ENCODE measurements at regions not wholly inside any gene's neighbourhood (a gene's known extent, or its start where the extent isn't known, plus 50 kb on each side); places are given as distances from the start of the nearest gene placed in this dataset.

DNA sequence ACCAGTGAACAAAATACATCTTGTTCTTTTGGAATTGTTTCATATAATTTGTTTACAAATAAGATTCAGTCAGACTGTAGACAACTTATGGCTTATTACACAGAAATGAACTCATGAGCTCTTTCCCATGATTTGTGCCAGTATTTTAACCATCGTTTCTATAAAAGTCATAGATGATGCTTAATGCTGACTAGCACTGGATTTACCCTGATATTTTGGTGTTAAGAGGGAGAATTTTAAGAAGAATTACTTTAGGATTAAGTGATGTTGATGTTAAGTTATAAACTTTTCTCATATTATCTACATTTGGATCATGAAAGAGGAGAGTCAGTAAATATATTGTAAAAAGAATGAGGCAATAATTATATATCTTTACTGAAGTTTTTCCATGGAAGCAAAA is 162.7 kb downstream of the POSTN start:
- no peak for TF ChIP-seq ZNF184 (tag by site-specific recombination; IDR thresholded peaks at IDR 0.05)
- TF ChIP-seq, protein P1, sequence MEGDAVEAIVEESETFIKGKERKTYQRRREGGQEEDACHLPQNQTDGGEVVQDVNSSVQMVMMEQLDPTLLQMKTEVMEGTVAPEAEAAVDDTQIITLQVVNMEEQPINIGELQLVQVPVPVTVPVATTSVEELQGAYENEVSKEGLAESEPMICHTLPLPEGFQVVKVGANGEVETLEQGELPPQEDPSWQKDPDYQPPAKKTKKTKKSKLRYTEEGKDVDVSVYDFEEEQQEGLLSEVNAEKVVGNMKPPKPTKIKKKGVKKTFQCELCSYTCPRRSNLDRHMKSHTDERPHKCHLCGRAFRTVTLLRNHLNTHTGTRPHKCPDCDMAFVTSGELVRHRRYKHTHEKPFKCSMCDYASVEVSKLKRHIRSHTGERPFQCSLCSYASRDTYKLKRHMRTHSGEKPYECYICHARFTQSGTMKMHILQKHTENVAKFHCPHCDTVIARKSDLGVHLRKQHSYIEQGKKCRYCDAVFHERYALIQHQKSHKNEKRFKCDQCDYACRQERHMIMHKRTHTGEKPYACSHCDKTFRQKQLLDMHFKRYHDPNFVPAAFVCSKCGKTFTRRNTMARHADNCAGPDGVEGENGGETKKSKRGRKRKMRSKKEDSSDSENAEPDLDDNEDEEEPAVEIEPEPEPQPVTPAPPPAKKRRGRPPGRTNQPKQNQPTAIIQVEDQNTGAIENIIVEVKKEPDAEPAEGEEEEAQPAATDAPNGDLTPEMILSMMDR (tag by site-specific recombination; IDR thresholded peaks at IDR 0.05) = no peak
- TF ChIP-seq ZNF112 (tag by site-specific recombination; IDR thresholded peaks at IDR 0.05) = no peak
- TF ChIP-seq, protein P2, sequence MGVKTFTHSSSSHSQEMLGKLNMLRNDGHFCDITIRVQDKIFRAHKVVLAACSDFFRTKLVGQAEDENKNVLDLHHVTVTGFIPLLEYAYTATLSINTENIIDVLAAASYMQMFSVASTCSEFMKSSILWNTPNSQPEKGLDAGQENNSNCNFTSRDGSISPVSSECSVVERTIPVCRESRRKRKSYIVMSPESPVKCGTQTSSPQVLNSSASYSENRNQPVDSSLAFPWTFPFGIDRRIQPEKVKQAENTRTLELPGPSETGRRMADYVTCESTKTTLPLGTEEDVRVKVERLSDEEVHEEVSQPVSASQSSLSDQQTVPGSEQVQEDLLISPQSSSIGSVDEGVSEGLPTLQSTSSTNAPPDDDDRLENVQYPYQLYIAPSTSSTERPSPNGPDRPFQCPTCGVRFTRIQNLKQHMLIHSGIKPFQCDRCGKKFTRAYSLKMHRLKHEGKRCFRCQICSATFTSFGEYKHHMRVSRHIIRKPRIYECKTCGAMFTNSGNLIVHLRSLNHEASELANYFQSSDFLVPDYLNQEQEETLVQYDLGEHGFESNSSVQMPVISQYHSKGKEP (tag by site-specific recombination; IDR thresholded peaks at IDR 0.05) = no peak
- TF ChIP-seq SETDB1 (IDR thresholded peaks at IDR 0.05; ENCODE audit: insufficient read length, low read length) = no peak
- TF ChIP-seq, protein P3, sequence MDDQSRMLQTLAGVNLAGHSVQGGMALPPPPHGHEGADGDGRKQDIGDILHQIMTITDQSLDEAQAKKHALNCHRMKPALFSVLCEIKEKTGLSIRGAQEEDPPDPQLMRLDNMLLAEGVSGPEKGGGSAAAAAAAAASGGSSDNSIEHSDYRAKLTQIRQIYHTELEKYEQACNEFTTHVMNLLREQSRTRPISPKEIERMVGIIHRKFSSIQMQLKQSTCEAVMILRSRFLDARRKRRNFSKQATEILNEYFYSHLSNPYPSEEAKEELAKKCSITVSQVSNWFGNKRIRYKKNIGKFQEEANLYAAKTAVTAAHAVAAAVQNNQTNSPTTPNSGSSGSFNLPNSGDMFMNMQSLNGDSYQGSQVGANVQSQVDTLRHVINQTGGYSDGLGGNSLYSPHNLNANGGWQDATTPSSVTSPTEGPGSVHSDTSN (CRISPR knock-in tag; IDR thresholded peaks at IDR 0.05) = no peak
- TF ChIP-seq KLF1 (tag by site-specific recombination; IDR thresholded peaks at IDR 0.05) = no peak
- TF ChIP-seq ZNF248 (tag by site-specific recombination; IDR thresholded peaks at IDR 0.05) = no peak
- TF ChIP-seq, protein P4, sequence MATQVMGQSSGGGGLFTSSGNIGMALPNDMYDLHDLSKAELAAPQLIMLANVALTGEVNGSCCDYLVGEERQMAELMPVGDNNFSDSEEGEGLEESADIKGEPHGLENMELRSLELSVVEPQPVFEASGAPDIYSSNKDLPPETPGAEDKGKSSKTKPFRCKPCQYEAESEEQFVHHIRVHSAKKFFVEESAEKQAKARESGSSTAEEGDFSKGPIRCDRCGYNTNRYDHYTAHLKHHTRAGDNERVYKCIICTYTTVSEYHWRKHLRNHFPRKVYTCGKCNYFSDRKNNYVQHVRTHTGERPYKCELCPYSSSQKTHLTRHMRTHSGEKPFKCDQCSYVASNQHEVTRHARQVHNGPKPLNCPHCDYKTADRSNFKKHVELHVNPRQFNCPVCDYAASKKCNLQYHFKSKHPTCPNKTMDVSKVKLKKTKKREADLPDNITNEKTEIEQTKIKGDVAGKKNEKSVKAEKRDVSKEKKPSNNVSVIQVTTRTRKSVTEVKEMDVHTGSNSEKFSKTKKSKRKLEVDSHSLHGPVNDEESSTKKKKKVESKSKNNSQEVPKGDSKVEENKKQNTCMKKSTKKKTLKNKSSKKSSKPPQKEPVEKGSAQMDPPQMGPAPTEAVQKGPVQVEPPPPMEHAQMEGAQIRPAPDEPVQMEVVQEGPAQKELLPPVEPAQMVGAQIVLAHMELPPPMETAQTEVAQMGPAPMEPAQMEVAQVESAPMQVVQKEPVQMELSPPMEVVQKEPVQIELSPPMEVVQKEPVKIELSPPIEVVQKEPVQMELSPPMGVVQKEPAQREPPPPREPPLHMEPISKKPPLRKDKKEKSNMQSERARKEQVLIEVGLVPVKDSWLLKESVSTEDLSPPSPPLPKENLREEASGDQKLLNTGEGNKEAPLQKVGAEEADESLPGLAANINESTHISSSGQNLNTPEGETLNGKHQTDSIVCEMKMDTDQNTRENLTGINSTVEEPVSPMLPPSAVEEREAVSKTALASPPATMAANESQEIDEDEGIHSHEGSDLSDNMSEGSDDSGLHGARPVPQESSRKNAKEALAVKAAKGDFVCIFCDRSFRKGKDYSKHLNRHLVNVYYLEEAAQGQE (tag by site-specific recombination; IDR thresholded peaks at IDR 0.05) = no peak
- TF ChIP-seq, protein P5, sequence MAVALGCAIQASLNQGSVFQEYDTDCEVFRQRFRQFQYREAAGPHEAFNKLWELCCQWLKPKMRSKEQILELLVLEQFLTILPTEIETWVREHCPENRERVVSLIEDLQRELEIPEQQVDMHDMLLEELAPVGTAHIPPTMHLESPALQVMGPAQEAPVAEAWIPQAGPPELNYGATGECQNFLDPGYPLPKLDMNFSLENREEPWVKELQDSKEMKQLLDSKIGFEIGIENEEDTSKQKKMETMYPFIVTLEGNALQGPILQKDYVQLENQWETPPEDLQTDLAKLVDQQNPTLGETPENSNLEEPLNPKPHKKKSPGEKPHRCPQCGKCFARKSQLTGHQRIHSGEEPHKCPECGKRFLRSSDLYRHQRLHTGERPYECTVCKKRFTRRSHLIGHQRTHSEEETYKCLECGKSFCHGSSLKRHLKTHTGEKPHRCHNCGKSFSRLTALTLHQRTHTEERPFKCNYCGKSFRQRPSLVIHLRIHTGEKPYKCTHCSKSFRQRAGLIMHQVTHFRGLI (tag by site-specific recombination; IDR thresholded peaks at IDR 0.05) = no peak
- no peak for TF ChIP-seq ZBTB7A (tag by site-specific recombination; IDR thresholded peaks at IDR 0.05; ENCODE audit: low read depth)
- TF ChIP-seq, protein P6, sequence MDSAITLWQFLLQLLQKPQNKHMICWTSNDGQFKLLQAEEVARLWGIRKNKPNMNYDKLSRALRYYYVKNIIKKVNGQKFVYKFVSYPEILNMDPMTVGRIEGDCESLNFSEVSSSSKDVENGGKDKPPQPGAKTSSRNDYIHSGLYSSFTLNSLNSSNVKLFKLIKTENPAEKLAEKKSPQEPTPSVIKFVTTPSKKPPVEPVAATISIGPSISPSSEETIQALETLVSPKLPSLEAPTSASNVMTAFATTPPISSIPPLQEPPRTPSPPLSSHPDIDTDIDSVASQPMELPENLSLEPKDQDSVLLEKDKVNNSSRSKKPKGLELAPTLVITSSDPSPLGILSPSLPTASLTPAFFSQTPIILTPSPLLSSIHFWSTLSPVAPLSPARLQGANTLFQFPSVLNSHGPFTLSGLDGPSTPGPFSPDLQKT (IDR thresholded peaks at IDR 0.05; ENCODE audit: borderline replicate concordance, low read depth, low read length) = no peak

Measured in HEK293 (cell line).